Hematopoietic multipotent progenitor cell treated with erythropoietin and hydrocortisone succinate and interleukin-3 and kit ligand, for 4 days (in vitro differentiated cells): ENCODE measurements at regions not wholly inside any gene's neighbourhood (a gene's known extent, or its start where the extent isn't known, plus 50 kb on each side); places are given as distances from the start of the nearest gene placed in this dataset.

Experiments used
- DNase-seq: peaks from one replicate; pipeline ENCODE4 v3.0.0-alpha.2; 2015

GRCh38 chr4:30943356-30943755, 223.2 kb downstream of the PCDH7 start:
- no peak for DNase-seq

DNA sequence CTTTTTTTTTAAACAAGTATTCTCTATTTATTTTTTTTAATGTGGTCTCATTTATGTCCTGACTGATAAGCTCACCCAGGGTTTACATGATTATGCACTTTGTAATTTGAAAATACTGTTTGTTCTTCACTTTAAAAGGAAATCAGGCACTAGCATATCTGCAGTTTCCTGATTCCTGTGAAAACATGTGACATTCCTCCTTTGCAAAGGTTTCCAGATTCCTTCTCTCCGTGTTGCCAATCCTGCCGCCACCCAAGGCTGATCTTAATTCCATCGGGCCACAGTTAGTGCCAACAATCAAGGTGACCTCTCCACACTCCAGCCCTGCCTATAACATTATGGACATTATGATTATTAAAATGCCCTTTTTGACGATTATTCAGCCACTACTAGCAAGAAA, 225.4 kb downstream of the PCDH7 start:
- DNase-seq, result no peak

DNA sequence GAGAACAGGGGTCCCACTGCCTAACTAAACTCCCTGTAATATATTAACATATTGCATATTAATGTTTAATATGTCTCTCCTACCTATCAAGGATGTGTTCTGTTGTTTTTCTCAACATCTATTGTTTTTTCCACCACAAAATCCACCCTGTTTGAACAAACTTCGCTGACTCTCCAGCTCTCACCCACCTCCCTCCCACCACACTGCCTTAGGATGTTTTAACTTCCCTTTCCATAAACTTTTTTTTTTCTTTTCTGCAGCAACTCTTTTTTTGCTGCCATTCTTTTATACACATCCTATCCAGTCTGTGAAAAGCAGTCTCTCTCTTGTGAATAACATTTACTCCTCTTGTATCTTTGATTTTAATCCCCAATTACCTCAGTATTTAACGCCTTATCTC, 226.1 kb downstream of the PCDH7 start:
- no peak for DNase-seq

DNA sequence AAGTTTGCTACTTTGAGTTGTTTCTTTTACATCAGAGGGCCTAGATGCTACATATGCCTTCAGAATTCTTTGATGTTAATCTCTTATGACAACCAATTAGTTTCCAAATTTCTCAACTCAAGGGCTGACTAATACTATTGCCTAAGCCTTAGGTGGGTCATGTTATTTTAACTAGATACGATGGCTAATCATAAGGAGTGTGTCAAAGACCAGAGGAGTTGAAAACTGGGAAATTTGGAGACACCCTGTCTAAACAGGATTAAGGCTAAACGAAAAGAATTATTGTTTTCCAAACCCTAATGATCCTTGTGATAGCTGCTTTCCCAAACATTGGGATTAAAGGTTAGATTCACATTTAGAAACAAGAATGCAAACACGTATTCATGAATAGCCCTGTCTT, 228.5 kb downstream of the PCDH7 start:
- DNase-seq, result no peak

DNA sequence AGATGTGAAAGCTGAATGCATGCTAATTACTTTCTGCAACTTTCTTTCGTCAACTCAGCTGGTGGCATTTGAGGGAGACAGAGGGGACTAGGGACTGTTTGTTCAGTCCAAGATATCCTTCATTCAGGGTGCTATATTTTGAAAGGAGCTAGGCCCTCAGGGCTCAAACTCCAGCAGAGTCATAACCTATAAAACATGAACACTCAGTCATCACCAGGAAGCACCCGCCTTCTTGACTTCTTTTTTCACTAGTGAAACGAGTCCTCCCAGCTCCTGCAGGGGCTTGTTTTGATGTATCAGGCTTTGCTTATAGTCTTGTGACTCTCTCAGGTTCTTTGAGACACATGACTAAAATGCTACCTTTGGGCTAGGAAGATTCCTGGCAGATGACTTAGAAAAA, 230.6 kb downstream of the PCDH7 start:
- no peak for DNase-seq

DNA sequence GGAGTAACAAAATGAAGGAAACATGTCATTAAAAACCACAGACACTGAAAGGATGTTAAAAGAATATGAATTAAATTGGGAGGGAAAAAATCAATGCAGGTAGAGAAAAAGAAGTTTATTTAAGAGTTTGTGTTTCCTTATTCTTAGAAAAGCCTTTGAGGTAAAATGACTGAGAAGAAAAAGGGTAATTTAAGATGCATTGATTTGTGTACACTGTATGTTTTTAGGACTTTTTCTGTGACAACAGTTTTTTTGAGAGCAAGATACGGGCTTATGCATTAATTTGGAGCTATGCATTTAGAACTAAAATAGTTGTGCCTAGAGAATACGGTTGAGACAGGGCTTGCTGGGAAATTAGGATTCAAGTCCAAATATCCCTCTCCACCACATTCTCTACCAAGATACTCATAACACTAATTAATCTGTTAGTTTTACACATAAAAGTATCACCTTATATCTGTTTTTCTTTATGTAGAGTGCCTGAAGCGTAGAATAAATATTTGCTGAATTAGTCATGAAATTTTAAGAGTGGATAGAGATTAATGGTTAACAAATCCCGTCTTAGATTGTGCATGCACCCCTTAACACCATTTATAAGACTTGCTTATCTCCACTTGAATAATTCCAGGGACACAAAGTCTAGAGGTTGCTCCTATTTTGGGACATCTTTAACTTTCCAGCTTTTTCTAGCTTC, 232.5 kb downstream of the PCDH7 start:
- DNase-seq, result no peak

DNA sequence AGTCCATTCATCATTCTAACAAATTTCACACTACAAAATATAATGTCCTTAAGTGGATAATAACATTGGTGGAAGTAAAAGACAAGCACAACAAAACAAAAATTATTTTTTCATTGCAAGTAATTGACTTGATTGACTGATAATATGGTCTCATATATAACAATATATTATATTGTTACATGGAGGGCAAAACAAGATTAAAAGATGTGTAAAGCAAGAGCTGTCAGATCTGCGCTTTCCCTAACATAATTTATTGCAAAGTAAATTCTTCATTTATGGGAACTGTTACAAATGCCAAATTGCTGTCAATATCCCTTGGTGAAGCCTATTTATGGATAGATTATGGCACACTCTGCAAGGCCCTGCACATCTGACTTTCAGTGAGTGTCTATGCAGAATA, 233.6 kb downstream of the PCDH7 start:
- DNase-seq, result no peak

DNA sequence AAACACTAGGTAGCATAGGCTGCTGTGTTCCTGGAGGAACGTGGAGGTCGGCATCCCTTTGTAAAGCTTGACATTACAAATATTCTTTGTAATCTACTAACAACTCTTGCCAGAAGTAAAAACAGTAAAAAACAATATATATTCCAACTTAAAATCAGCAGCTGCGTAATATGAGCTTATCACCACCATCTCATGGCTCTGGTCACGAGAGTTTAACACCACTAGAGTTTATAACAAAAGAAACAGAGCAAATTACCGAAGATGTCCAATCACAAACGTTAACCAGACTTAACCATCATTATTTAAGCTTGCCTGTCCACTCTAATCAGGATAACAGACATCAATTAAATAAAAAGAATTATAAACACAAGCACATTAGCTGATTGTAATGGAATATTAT, 236.7 kb downstream of the PCDH7 start:
- DNase-seq, result no peak

DNA sequence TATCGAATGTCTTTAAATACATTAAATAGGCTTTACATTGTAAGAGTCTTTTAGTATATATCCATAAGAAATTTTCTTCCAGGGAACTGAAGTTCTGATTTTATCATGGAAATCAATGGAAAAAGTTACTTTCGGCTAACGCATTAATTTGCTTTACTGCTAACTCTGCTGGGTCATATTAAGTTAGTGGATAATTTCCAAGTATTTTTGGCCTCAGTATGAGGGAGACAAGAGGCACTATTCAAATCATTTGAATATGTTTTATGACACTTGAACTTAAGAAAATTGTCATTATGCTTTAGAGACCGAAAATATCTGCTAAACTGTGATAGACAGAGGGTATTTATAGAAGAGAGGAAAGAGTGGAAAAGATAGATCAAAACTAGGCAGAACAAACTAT, 237.5 kb downstream of the PCDH7 start:
- no peak for DNase-seq

DNA sequence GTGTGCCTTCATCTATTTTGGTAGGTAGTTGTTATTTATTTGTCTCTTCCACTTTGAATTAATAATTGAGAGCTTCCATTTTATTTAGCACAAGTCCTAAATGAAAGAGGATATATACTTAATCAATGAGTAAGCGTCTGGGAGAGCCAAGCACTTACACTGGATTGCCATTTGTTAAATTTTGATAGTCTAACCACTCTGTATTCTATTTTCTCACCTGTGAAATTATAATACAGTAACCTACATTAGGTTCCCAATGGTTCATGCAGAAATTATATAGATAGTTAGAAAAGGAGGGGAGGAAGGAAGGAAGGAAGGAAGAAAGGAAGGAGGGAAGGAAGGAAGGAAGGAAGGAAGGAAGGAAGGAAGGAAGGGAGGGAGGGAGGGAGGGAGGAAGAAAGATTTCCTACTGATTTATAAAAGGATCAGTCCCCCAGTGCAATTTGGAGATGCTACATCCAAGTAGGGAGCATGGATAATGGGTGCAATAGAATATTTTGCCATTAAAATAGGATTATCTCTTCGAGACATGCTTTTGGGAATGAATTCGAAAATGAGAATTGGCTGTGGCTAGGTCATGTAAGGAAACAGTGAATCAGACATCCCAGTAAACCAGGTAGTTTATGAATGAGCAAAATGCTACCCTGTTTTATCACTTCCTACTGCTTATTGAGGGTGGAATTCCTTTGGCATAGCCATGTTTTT, 239.8 kb downstream of the PCDH7 start:
- DNase-seq, result no peak

- DNase-seq, result peak; percentile 0
These were observed 242.8 kb downstream of the PCDH7 start for GRCh38 chr4:30962939-30963338.

DNA sequence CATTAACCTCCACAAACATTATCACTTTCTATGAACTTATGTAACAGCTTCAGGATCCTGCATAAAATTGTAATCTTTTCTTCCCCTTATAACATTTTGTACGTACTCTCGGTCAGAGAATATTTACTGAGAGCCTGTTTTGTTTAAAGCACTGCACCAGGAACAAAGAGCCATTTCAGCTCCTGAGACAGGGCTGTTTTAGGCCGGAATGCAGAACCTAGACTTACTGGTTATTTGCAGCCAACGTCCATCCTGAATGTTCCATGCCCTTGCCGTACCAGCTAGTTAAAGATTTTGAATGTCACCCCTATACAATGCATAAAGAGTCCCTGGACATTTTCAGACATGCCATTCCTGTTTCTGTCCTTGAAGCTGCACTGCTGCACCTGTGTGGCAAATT, 248.8 kb downstream of the PCDH7 start:
- DNase-seq, result no peak

DNA sequence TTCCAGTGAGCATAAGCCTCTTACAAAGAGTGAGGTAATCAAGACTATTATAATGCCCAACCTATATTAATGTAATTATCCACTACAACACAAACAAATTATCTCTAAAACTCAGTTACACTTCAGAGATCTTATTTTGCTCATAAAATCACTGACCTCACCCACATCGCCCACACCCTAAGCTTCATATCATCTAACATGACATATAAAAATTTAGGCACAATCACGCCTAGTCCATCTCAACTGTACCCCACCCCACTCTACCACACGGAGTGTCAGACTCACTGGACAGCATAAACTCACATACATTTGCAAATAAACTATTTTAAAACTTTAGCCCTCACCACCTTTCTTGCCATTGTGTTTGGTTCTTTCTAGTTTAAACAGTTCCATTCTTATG, 252.4 kb downstream of the PCDH7 start:
- no peak for DNase-seq

DNA sequence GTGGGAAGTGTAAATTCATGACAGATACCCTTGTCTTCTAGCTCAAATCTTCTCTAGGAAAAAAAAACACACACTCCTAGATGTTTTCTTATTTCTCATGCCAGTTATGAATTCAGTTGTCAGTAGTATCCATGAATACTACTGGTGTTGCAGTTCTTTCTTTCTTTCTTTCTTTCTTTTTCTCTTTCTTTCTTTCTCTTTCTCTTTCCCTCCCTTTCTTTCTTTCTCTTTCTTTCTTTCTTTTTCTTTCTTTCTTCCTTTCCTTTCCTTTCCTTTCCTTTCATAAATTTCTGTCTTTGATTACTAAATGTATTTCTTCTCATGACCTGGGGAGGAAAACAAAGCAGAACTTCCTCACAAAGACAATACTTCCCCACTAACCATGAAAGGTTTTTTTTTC, 253.8 kb downstream of the PCDH7 start:
- DNase-seq, result no peak

GRCh38 chr4:30979402-30979801, 259.2 kb downstream of the PCDH7 start:
- DNase-seq, result no peak

DNA sequence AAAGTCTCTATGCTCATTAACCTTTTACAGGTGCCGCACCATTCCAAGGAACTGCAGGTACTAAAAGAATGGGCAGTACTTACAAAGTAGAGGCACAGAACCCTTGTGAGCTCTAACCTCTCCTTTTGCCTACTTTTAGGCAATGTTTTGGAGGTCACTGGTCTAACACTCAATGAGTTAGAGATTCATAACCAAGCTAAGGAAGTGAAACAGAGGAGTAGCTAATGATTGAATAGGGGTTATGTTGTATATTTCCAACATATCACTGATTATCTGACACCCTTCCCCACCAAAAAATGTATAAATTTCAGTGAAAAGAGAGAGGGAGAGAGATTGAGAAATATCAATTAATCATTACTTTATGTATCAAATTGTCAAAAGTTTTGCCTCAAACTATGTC, 269.3 kb downstream of the PCDH7 start:
- DNase-seq, result no peak

DNA sequence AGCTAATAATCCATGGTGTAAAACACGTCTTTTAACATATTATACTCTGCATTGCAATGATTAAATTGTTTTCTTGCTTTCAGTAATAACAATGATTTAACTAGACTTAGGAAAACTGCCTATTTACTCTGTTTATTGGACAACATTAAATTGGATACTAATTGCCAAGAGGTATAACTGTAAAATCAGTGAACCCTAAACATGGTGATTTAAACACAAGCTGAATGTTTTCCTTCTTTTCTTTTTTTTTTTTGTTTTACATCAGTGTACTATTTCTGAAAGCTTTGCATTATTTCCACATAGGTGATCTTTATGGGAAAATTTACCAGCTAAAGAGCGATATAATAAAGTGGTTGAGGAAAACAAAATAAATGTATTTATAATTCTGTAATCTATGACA, 276.7 kb downstream of the PCDH7 start:
- DNase-seq, result no peak

GRCh38 chr4:31005037-31005436, 284.9 kb downstream of the PCDH7 start:
- DNase-seq, result no peak

GRCh38 chr4:31007858-31008257, 287.7 kb downstream of the PCDH7 start:
- no peak for DNase-seq

DNA sequence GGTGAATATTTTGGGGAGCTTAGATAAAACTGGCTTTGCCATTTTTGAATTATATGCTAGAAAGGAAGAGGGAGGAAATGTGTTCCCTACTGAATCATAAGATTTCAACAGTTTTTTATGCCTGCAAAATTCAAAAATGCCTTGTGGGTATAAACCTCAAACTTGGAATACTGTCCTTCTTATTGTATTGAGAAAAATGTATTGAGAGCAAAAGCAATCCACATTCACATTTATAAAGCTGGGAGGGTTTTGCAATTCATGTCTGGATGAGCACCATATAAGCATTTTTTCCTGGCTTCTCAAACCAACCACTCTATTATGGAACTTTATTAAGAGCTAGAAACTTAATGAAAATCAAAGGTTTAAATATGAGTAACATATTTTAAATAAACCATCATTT, 289.8 kb downstream of the PCDH7 start:
- no peak for DNase-seq

DNA sequence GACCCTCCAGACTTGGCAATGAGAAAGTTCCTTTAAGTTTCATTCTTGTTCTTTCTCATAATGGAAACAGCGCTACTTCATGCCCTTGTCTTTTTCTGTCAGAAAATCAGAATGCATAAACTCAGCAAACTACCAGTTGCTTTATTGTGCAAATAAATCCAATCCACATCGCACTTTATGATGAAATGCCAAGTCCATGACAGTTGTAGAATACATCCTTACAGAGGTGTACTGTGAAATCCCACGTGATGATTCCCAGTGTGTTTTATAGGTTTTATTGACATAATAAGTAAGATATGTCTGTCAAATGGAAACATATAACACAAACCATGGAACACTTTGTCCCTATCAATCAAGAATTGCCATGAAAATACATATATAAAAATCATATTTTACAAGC, 295.0 kb downstream of the PCDH7 start:
- DNase-seq, result no peak

GRCh38 chr4:31016322-31017061, 296.3 kb downstream of the PCDH7 start:
- no peak for DNase-seq

GRCh38 chr4:31020363-31020762, 300.2 kb downstream of the PCDH7 start:
- no peak for DNase-seq

- no peak for DNase-seq
These were observed 300.8 kb downstream of the PCDH7 start for GRCh38 chr4:31021008-31021407.
